IMR-90 (cell line): ENCODE measurements at regions not wholly inside any gene's neighbourhood (a gene's known extent, or its start where the extent isn't known, plus 50 kb on each side); places are given as distances from the start of the nearest gene placed in this dataset.

Source experiments
- ATAC-seq: fragments of 200-7000 bp; cut with Tn5 transposase; 2 replicates; pipeline ENCODE4 v1.9.1; 2020; ENCODE audit warnings: low read depth, mild to moderate bottlenecking, moderate library complexity
- BruUV-seq: library from RNA; stranded (reverse); fragments of 400-500 nt; replicated peaks from 2 replicates; lab custom pipeline; 2021; lab: Mats Ljungman, UMichigan
- CTCF ChIA-PET: fragments of 300-600 bp; formaldehyde crosslinking; extraction: SDS; loops from one replicate; lab custom pipeline; 2021; ENCODE audit warnings: antibody characterized with exemption; lab: Yijun Ruan, JAX
- POLR2A ChIA-PET: fragments of 300-600 bp; sonication (Branson Sonifier 250); formaldehyde crosslinking; loops from one replicate; lab custom pipeline; 2022; ENCODE audit warnings: antibody characterized with exemption; ENCODE audit not compliant: unreplicated experiment; lab: Charles Lee
- DNase-seq: peaks from one replicate; pipeline ENCODE4 v3.0.0; 2013
- H2AFZ ChIP-seq: replicated peaks from 2 replicates; pipeline ENCODE3; 2013; ENCODE audit warnings: low read length, mild to moderate bottlenecking; ENCODE audit not compliant: poor library complexity
- H2AK5ac ChIP-seq: 2 replicates; pipeline ENCODE4 v1.6.1; 2013; ENCODE audit warnings: low read depth, low read length, inconsistent platforms
- H2AK9ac ChIP-seq: replicated peaks from 2 replicates; pipeline ENCODE3; 2013; ENCODE audit warnings: mild to moderate bottlenecking, low read depth, low read length, moderate library complexity; ENCODE audit not compliant: poor library complexity
- H2BK120ac ChIP-seq: 2 replicates; pipeline ENCODE4 v1.6.1; 2013; ENCODE audit warnings: low read depth, low read length, inconsistent platforms
- H2BK15ac ChIP-seq: 3 replicates; pipeline ENCODE4 v1.6.1; 2013; ENCODE audit warnings: low read depth, low read length, inconsistent platforms
- H2BK20ac ChIP-seq: 2 replicates; pipeline ENCODE4 v1.6.1; 2013; ENCODE audit warnings: low read depth, mild to moderate bottlenecking, inconsistent platforms, low read length, moderate library complexity
- H2BK5ac ChIP-seq: 2 replicates; pipeline ENCODE4 v1.6.1; 2013; ENCODE audit warnings: mild to moderate bottlenecking, low read depth, low read length, inconsistent platforms; ENCODE audit not compliant: poor library complexity, severe bottlenecking
- H3K14ac ChIP-seq: replicated peaks from 2 replicates; pipeline ENCODE4 v1.6.1; 2013; ENCODE audit warnings: low read depth, low read length, inconsistent platforms
- H3K18ac ChIP-seq: 2 replicates; pipeline ENCODE4 v1.6.1; 2013; ENCODE audit warnings: low read depth, low read length, control low read depth
- H3K23ac ChIP-seq: 2 replicates; pipeline ENCODE4 v1.6.1; 2013; ENCODE audit warnings: low read depth, low read length, inconsistent platforms
- H3K27ac ChIP-seq: 2 replicates; pipeline ENCODE4 v1.5.1; 2013; ENCODE audit warnings: mild to moderate bottlenecking, control low read depth, low read length; ENCODE audit not compliant: insufficient read depth
- H3K27me3 ChIP-seq: 2 replicates; pipeline ENCODE4 v1.6.1; 2013; ENCODE audit warnings: low read length; ENCODE audit not compliant: control insufficient read depth, insufficient read depth
- H3K36me3 ChIP-seq: 2 replicates; pipeline ENCODE4 v1.6.1; 2013; ENCODE audit warnings: low read length, mixed read lengths; ENCODE audit not compliant: control insufficient read depth, insufficient read depth
- H3K4ac ChIP-seq: 2 replicates; pipeline ENCODE4 v1.6.1; 2013; ENCODE audit warnings: low read depth, low read length, inconsistent platforms
- H3K4me1 ChIP-seq: 2 replicates; pipeline ENCODE4 v1.6.1; 2013; ENCODE audit warnings: low read length, mixed read lengths; ENCODE audit not compliant: control insufficient read depth, insufficient read depth
- H3K4me2 ChIP-seq: 2 replicates; pipeline ENCODE4 v1.6.1; 2013; ENCODE audit warnings: low read depth, mild to moderate bottlenecking, control low read depth, low read length, moderate library complexity
- H3K4me3 ChIP-seq: 2 replicates; pipeline ENCODE4 v1.5.1; 2013; ENCODE audit warnings: low read depth, mild to moderate bottlenecking, control low read depth, low read length, moderate library complexity; ENCODE audit not compliant: insufficient read depth
- H3K56ac ChIP-seq: 2 replicates; pipeline ENCODE4 v1.6.1; 2013; ENCODE audit warnings: low read length, inconsistent platforms; ENCODE audit not compliant: insufficient read depth; ENCODE audit errors: extremely low read depth
- H3K79me1 ChIP-seq, 2 experiments: 2 replicates each; pipeline ENCODE4 v1.6.1; 2013; ENCODE audit warnings: low read length in 2 of 2, inconsistent platforms in 1 of 2, low read depth in 1 of 2
- H3K9ac ChIP-seq: 2 replicates; pipeline ENCODE4 v1.6.1; 2013; ENCODE audit warnings: low read depth, low read length, control low read depth
- H3K9me1 ChIP-seq: 2 replicates; pipeline ENCODE4 v1.6.1; 2013; ENCODE audit warnings: low read length, inconsistent platforms; ENCODE audit not compliant: insufficient read depth
- H3K9me3 ChIP-seq: 2 replicates; pipeline ENCODE4 v1.6.1; 2013; ENCODE audit warnings: low read length; ENCODE audit not compliant: control insufficient read depth, insufficient read depth
- H4K20me1 ChIP-seq: 2 replicates; pipeline ENCODE4 v1.6.1; 2013; ENCODE audit warnings: low read length, inconsistent platforms; ENCODE audit not compliant: insufficient read depth
- H4K5ac ChIP-seq: 2 replicates; pipeline ENCODE4 v1.6.1; 2013; ENCODE audit warnings: mild to moderate bottlenecking, low read depth, low read length, control low read depth
- H4K8ac ChIP-seq, 2 experiments: 2 replicates each; pipeline ENCODE4 v1.6.1; 2013; ENCODE audit warnings: low read depth in 2 of 2, low read length in 2 of 2, control low read depth in 1 of 2, inconsistent platforms in 1 of 2
- H4K91ac ChIP-seq: 2 replicates; pipeline ENCODE4 v1.6.1; 2013; ENCODE audit warnings: low read depth, low read length, inconsistent platforms; ENCODE audit not compliant: insufficient read depth
- BHLHE40 ChIP-seq: fragments of 150-350 bp; IDR thresholded peaks from 2 replicates; pipeline ENCODE4 v1.6.1; 2016; ENCODE audit warnings: mild to moderate bottlenecking, low read depth, low read length
- CEBPB ChIP-seq: IDR thresholded peaks from 2 replicates; pipeline ENCODE4 v1.6.1; 2012; ENCODE audit warnings: low read depth, low read length, improper control_type of control experiment
- CHD1 ChIP-seq: IDR thresholded peaks from 2 replicates; pipeline ENCODE4 v1.6.1; 2012; ENCODE audit warnings: low read depth, low read length, improper control_type of control experiment
- CTCF ChIP-seq: conservative IDR thresholded peaks from 2 replicates; pipeline ENCODE4 v1.5.1; 2012; ENCODE audit warnings: mild to moderate bottlenecking, low read depth, low read length, improper control_type of control experiment
- FOS ChIP-seq: fragments of 150-350 bp; IDR thresholded peaks from 2 replicates; pipeline ENCODE4 v1.6.1; 2016; ENCODE audit warnings: low read depth, low read length
- MAZ ChIP-seq: IDR thresholded peaks from 2 replicates; pipeline ENCODE4 v1.6.1; 2012; ENCODE audit warnings: low read depth, mild to moderate bottlenecking, low read length, improper control_type of control experiment, moderate library complexity, borderline replicate concordance
- MXI1 ChIP-seq: IDR thresholded peaks from 2 replicates; pipeline ENCODE4 v1.6.1; 2012; ENCODE audit warnings: low read depth, mild to moderate bottlenecking, low read length, moderate library complexity, borderline replicate concordance
- POLR2A ChIP-seq: IDR thresholded peaks from 2 replicates; pipeline ENCODE4 v1.6.1; 2012; ENCODE audit warnings: mild to moderate bottlenecking, low read depth, low read length
- RAD21 ChIP-seq: IDR thresholded peaks from 2 replicates; pipeline ENCODE4 v1.6.1; 2012; ENCODE audit warnings: low read length, improper control_type of control experiment
- RCOR1 ChIP-seq: IDR thresholded peaks from 2 replicates; pipeline ENCODE4 v1.6.1; 2012; ENCODE audit warnings: mild to moderate bottlenecking, low read length, improper control_type of control experiment; ENCODE audit not compliant: insufficient replicate concordance
- RFX5 ChIP-seq: IDR thresholded peaks from 2 replicates; pipeline ENCODE4 v1.8.0; 2012; ENCODE audit warnings: low read depth, mild to moderate bottlenecking, low read length, moderate library complexity
- SMC3 ChIP-seq: fragments of 150-350 bp; IDR thresholded peaks from 2 replicates; pipeline ENCODE4 v1.6.1; 2016; ENCODE audit warnings: low read depth, mild to moderate bottlenecking, antibody characterized with exemption, low read length, moderate library complexity
- WGBS, 2 experiments: methylation state at CpG; one replicate each; pipeline versions ENCODE4 v1.1.5 to v1.1.7; 2013; ENCODE audit warnings: missing lambda C conversion rate in 2 of 2; ENCODE audit not compliant: insufficient read length in 1 of 2; ENCODE audit errors: extremely low coverage in 2 of 2; 5-methylcytosine and 5-hydroxymethylcytosine counted together
- dilution Hi-C: fragments of 300-500 bp; cut with HindIII; formaldehyde crosslinking; loops from one replicate; pipeline ENCODE4 v1.14.3; 2018; ENCODE audit warnings: low sequenced_read_pairs; ENCODE audit not compliant: unreplicated experiment
- in situ Hi-C: fragments of 300-500 bp; cut with MboI; formaldehyde crosslinking; loops from 3 replicates; pipeline ENCODE4 v1.14.3; 2019; ENCODE audit warnings: low sequenced_read_pairs, inconsistent platforms, mixed read lengths
- intact Hi-C: fragments of 100-400 bp; cut with micrococcal nuclease; formaldehyde crosslinking; loops from 2 replicates; pipeline ENCODE4 v1.10.0; 2022
- TF ChIP-seq, protein P1 (sequence below): fragments of 150-350 bp; IDR thresholded peaks from 2 replicates; pipeline ENCODE4 v1.6.1; 2016; ENCODE audit warnings: low read depth, mild to moderate bottlenecking, low read length, moderate library complexity, borderline replicate concordance

- Histone ChIP-seq H3K4me2 (no peak overlapping the region), H3K27ac (no peak overlapping the region), H4K20me1 (no peaks in the 10 kb centered on the region), H3K18ac (no peak overlapping the region), H2BK120ac (no peak overlapping the region), H3K23ac (no peak overlapping the region), H3K9ac (no peak overlapping the region), H2AK9ac (no peak overlapping the region), H4K8ac (no peak overlapping the region), H3K27me3 (no peaks in the 10 kb centered on the region), H2BK5ac (no peak overlapping the region), H2AFZ (no peak overlapping the region), H3K56ac (no peak overlapping the region), H3K4ac (no peak overlapping the region), H3K36me3 (no peaks in the 10 kb centered on the region), H3K14ac (no peak overlapping the region), H2AK5ac (no peak overlapping the region), H4K91ac (no peak overlapping the region), H3K4me3 (no peak overlapping the region), H2BK20ac (no peak overlapping the region), H3K4me1 (peaks cover 2% of the 10 kb centered on the region; the same call in 1 of the 2 replicates), H3K9me1 (no peaks in the 10 kb centered on the region), H3K79me1 (no peaks in the 10 kb centered on the region), H2BK15ac (no peak overlapping the region), H3K9me3 (no peaks in the 10 kb centered on the region), H4K5ac (no peak overlapping the region)
- no CpG with 5 or more reads among the region's 2 CpGs for WGBS, 2 experiments
- TF ChIP-seq RAD21 = no peak
- TF ChIP-seq SMC3 = no peak
- TF ChIP-seq RFX5 = no peak
- TF ChIP-seq, protein P1, sequence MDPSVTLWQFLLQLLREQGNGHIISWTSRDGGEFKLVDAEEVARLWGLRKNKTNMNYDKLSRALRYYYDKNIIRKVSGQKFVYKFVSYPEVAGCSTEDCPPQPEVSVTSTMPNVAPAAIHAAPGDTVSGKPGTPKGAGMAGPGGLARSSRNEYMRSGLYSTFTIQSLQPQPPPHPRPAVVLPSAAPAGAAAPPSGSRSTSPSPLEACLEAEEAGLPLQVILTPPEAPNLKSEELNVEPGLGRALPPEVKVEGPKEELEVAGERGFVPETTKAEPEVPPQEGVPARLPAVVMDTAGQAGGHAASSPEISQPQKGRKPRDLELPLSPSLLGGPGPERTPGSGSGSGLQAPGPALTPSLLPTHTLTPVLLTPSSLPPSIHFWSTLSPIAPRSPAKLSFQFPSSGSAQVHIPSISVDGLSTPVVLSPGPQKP = no peak
- TF ChIP-seq CTCF = no peak
- no peak for TF ChIP-seq MXI1
- TF ChIP-seq RCOR1 = no peak
- no peak for TF ChIP-seq BHLHE40
- no peak for TF ChIP-seq CHD1
- TF ChIP-seq FOS = no peak
- TF ChIP-seq CEBPB = no peak
- no peak for TF ChIP-seq MAZ
- TF ChIP-seq POLR2A = no peak
- no peak for DNase-seq
- in situ Hi-C loops (no loop called here), intact Hi-C loops (no loop called here), dilution Hi-C loops (no loop called here)
- no peak for ATAC-seq
- ChIA-PET POLR2A (no interaction called here), CTCF (interaction anchor here (1.0 kb wide), 1 partner anchor 18 kb away, joined by 3 read pairs; no protein-coding TSS in a partner anchor)
- no TSS peak for BruUV-seq
Observed at GRCh38 chr6:113276601-113277000, 580.5 kb upstream of the MARCKS start.
